K562 (cell line): ENCODE measurements at regions not wholly inside any gene's neighbourhood (a gene's known extent, or its start where the extent isn't known, plus 50 kb on each side); places are given as distances from the start of the nearest gene placed in this dataset.

ENCODE experiments used
- ATAC-seq: fragments of 200-7000 bp; cut with Tn5 transposase; 3 replicates; pipeline ENCODE4 v1.9.1; 2020; ENCODE audit warnings: moderate library complexity
- BruUV-seq: library from RNA; stranded (reverse); fragments of 400-500 nt; replicated peaks from 2 replicates; lab custom pipeline; 2021; lab: Mats Ljungman, UMichigan
- CTCF ChIA-PET: fragments of 300-600 bp; formaldehyde crosslinking; extraction: SDS; loops from one replicate; lab custom pipeline; 2021; ENCODE audit warnings: low intra/inter-chr PET ratio; lab: Yijun Ruan, JAX
- POLR2A ChIA-PET: fragments of 300-600, 350-650 bp; sonication (Branson Sonifier 250); formaldehyde crosslinking; extraction: SDS; loops from one replicate; lab custom pipeline; 2021; ENCODE audit warnings: antibody characterized with exemption, inconsistent platforms; lab: Yijun Ruan, JAX
- DNase-seq, 4 experiments: peaks; one replicate each; pipeline versions ENCODE4 v3.0.0 to v3.0.0-alpha.2; 2011 to 2018; ENCODE audit warnings: low spot score in 3 of 4, mixed read lengths in 3 of 4; ENCODE audit errors: extremely low read depth in 1 of 4
- FAIRE-seq: peaks from 2 replicates; lab custom pipeline; 2011; peaks lifted over from hg19 to GRCh38; lab: Jason Lieb, UNC
- H2AFZ ChIP-seq: 2 replicates; pipeline ENCODE4 v1.6.0; 2011; ENCODE audit warnings: low read depth, low read length, control low read depth, inconsistent platforms
- H3K27ac ChIP-seq: fragments of 200-600 bp; 3 replicates; pipeline ENCODE4 v1.8.0; 2011; ENCODE audit warnings: low read depth, mild to moderate bottlenecking, control low read depth, inconsistent platforms, low read length, moderate library complexity, mixed read lengths; ENCODE audit errors: extremely low read depth
- H3K27me3 ChIP-seq, 2 experiments: fragments of 300-600 bp in 1 of 2; 2 replicates in 1 of 2; 3 replicates in 1 of 2; pipeline versions ENCODE4 v1.6.0 to v1.8.0; 2011; ENCODE audit warnings: inconsistent platforms in 2 of 2, low read length in 2 of 2, mild to moderate bottlenecking in 1 of 2, mixed read lengths in 1 of 2, moderate library complexity in 1 of 2; ENCODE audit not compliant: control insufficient read depth in 2 of 2, insufficient read depth in 2 of 2
- H3K36me3 ChIP-seq: fragments of 300-600 bp; 3 replicates; pipeline ENCODE4 v1.8.0; 2011; ENCODE audit warnings: mild to moderate bottlenecking, low read length, inconsistent platforms; ENCODE audit not compliant: control insufficient read depth, insufficient read depth
- H3K4me1 ChIP-seq, 2 experiments: fragments of 200-600 bp in 1 of 2; replicated peaks in 1 of 2; 2 replicates in 1 of 2; 3 replicates in 1 of 2; pipeline versions ENCODE4 v1.5.1 to v1.8.0; 2011; ENCODE audit warnings: inconsistent platforms in 2 of 2, low read length in 2 of 2, mild to moderate bottlenecking in 1 of 2, mixed read lengths in 1 of 2, moderate library complexity in 1 of 2; ENCODE audit not compliant: control insufficient read depth in 2 of 2, insufficient read depth in 2 of 2
- H3K4me2 ChIP-seq: 2 replicates; pipeline ENCODE4 v1.6.1; 2011; ENCODE audit warnings: low read length, control low read depth, inconsistent platforms, mixed read lengths; ENCODE audit not compliant: insufficient read depth
- H3K4me3 ChIP-seq: fragments of 200-600 bp; sonication (generic), shearing (Covaris generic); 2 replicates; pipeline ENCODE4 v1.5.1; 2016; ENCODE audit warnings: control low read depth, inconsistent platforms
- H3K79me2 ChIP-seq: fragments of 200-600 bp; 3 replicates; pipeline ENCODE4 v1.8.0; 2011; ENCODE audit warnings: low read length, inconsistent platforms; ENCODE audit not compliant: control insufficient read depth, insufficient read depth
- H3K9ac ChIP-seq, 2 experiments: 2 replicates each; pipeline versions ENCODE4 v1.6.0 to v1.6.1; 2011; ENCODE audit warnings: low read depth in 2 of 2, low read length in 2 of 2, control low read depth in 1 of 2, inconsistent platforms in 1 of 2, mild to moderate bottlenecking in 1 of 2, mixed read lengths in 1 of 2; ENCODE audit not compliant: insufficient read depth in 1 of 2
- H3K9me1 ChIP-seq: one replicate; pipeline ENCODE4 v1.6.0; 2011; ENCODE audit warnings: inconsistent platforms, mild to moderate bottlenecking, low read length, moderate library complexity; ENCODE audit not compliant: control insufficient read depth, insufficient read depth
- H3K9me3 ChIP-seq: replicated peaks from 2 replicates; pipeline ENCODE4 v1.5.1; 2011; ENCODE audit warnings: low read depth, low read length, inconsistent platforms; ENCODE audit not compliant: control insufficient read depth, insufficient read depth
- H4K20me1 ChIP-seq: replicated peaks from 2 replicates; pipeline ENCODE4 v1.6.1; 2011; ENCODE audit warnings: low read length, inconsistent platforms, mixed read lengths; ENCODE audit not compliant: control insufficient read depth, insufficient read depth
- ARID1B ChIP-seq: fragments of 450-650 bp; IDR thresholded peaks from 2 replicates; pipeline ENCODE4 v1.6.1; 2016; ENCODE audit warnings: antibody characterized with exemption, mild to moderate bottlenecking, inconsistent platforms
- MAFF ChIP-seq: IDR thresholded peaks from 2 replicates; pipeline ENCODE4 v1.6.1; 2012; ENCODE audit warnings: low read length, improper control_type of control experiment
- NCOA2 ChIP-seq, 2 experiments: fragments of 450-650 bp; IDR thresholded peaks; 2 replicates each; pipeline ENCODE4 v1.6.1; 2018; ENCODE audit warnings: mild to moderate bottlenecking in 2 of 2, moderate library complexity in 1 of 2; ENCODE audit not compliant: partially characterized antibody in 2 of 2
- PBX2 ChIP-seq, 2 experiments: IDR thresholded peaks in 1 of 2; conservative IDR thresholded peaks in 1 of 2; 2 replicates each; pipeline ENCODE4 v1.6.1; 2016; ENCODE audit warnings: low read depth in 2 of 2, mild to moderate bottlenecking in 1 of 2, missing compliant biosample characterization in 1 of 2, missing genetic modification characterization in 1 of 2, moderate library complexity in 1 of 2
- POLR2AphosphoS5 ChIP-seq: IDR thresholded peaks from 2 replicates; pipeline ENCODE4 v1.6.1; 2011; ENCODE audit warnings: mild to moderate bottlenecking, low read depth, low read length, moderate library complexity; ENCODE audit not compliant: control insufficient read depth, insufficient read depth
- PTRF ChIP-seq: fragments of 450-650 bp; IDR thresholded peaks from 2 replicates; pipeline ENCODE4 v1.6.1; 2016; ENCODE audit warnings: mild to moderate bottlenecking, missing genetic modification characterization, missing compliant biosample characterization
- PURB ChIP-seq: sonication (generic); formaldehyde crosslinking; IDR thresholded peaks from 2 replicates; pipeline ENCODE4 v1.9.0; 2021; ENCODE audit warnings: low read depth, mild to moderate bottlenecking, missing genetic modification reagents
- RBM39 ChIP-seq: fragments of 200-400 bp; formaldehyde crosslinking; optimal IDR thresholded peaks from 2 replicates; pipeline ENCODE3; 2018; ENCODE audit warnings: low read depth, low read length
- SPI1 ChIP-seq: IDR thresholded peaks from 2 replicates; pipeline ENCODE4 v1.6.1; 2011; ENCODE audit warnings: low read depth, low read length, control low read depth, borderline replicate concordance
- SRF ChIP-seq, 2 experiments: fragments of 250-450, 450-650 bp in 1 of 2; sonication (Bioruptor Pico) in 1 of 2; sonication (generic) in 1 of 2; formaldehyde crosslinking; IDR thresholded peaks; 2 replicates each; pipeline versions ENCODE4 v1.5.0 to v1.5.1; 2020 to 2022; ENCODE audit warnings: mild to moderate bottlenecking in 1 of 2, missing genetic modification reagents in 1 of 2
- ZNF707 ChIP-seq: fragments of 250-450 bp; sonication (Bioruptor Pico); conservative IDR thresholded peaks from 2 replicates; pipeline ENCODE4 v1.8.0; 2022; ENCODE audit warnings: inconsistent platforms, mild to moderate bottlenecking, moderate library complexity
- ZNF780A ChIP-seq: fragments of 250-450 bp; sonication (Bioruptor Pico); IDR thresholded peaks from 2 replicates; pipeline ENCODE4 v1.5.0; 2021; ENCODE audit warnings: mild to moderate bottlenecking
- ZNF785 ChIP-seq: fragments of 250-450 bp; sonication (Bioruptor Pico); IDR thresholded peaks from 2 replicates; pipeline ENCODE4 v1.4.0; 2020; ENCODE audit warnings: mild to moderate bottlenecking
- WGBS: fragments of 100-300 bp; shearing (Covaris generic); methylation state at CpG from one replicate; pipeline ENCODE4 v1.1.6; 2016; ENCODE audit warnings: low coverage, mixed read lengths; ENCODE audit not compliant: insufficient coverage; ENCODE audit errors: missing lambda C conversion rate; 5-methylcytosine and 5-hydroxymethylcytosine counted together
- in situ Hi-C: fragments of 300-500 bp; cut with MboI; formaldehyde crosslinking; loops from 4 replicates; pipeline ENCODE4 v1.15.0; 2018; ENCODE audit warnings: inconsistent platforms, mixed read lengths
- intact Hi-C: fragments of 100-400 bp; cut with micrococcal nuclease; formaldehyde crosslinking; loops from 2 replicates; pipeline ENCODE4 v1.14.2; 2022

GRCh38 chr11:115901069-115901468 is 396.9 kb upstream of the CADM1 start:
- POLR2A ChIA-PET = interaction anchor here (0.6 to 1.1 kb wide), 2 partner anchors 9 to 378 kb away, joined by 3 read pairs; no protein-coding TSS in a partner anchor
- H3K4me3 ChIP-seq = no peak overlapping the region
- no peak overlapping the region for H3K4me2 ChIP-seq
- no peaks in the 10 kb centered on the region for H3K27me3 ChIP-seq
- H3K4me1 ChIP-seq = no peaks in the 10 kb centered on the region
- DNase-seq (no peak), ATAC-seq (no peak), FAIRE-seq (no peak)
- no peaks in the 10 kb centered on the region for H4K20me1 ChIP-seq
- no peak overlapping the region for H3K27ac ChIP-seq
- H3K79me2 ChIP-seq = no peaks in the 10 kb centered on the region
- TF ChIP-seq ZNF785 (CRISPR knock-in tag) (no peak), NCOA2 (IDR thresholded peaks at IDR 0.05; ENCODE audit: partially characterized antibody in 2 of 2) (no peak), ZNF780A (CRISPR knock-in tag) (no peak), ARID1B (no peak), ZNF707 (CRISPR knock-in tag) (no peak), SPI1 (no peak)
- intact Hi-C loops = no loop called here
- CTCF ChIA-PET = no interaction called here
- no peak overlapping the region for H3K9ac ChIP-seq
- BruUV-seq = no TSS peak
- no peaks in the 10 kb centered on the region for H3K36me3 ChIP-seq
- in situ Hi-C loops = no loop called here
- no peak overlapping the region for H2AFZ ChIP-seq
- H3K9me1 ChIP-seq = no peaks in the 10 kb centered on the region
- H3K9me3 ChIP-seq = no peaks in the 10 kb centered on the region

GRCh38 chr11:115900111-115900510 is 395.9 kb upstream of the CADM1 start:
- Histone ChIP-seq H3K79me2 (no peaks in the 10 kb centered on the region), H3K9me1 (no peaks in the 10 kb centered on the region), H3K27ac (no peak overlapping the region), H3K4me3 (no peak overlapping the region), H3K4me2 (no peak overlapping the region), H3K36me3 (no peaks in the 10 kb centered on the region), H4K20me1 (no peaks in the 10 kb centered on the region), H3K9ac (no peak overlapping the region), H3K4me1 (no peaks in the 10 kb centered on the region), H3K27me3 (no peaks in the 10 kb centered on the region), H3K9me3 (no peaks in the 10 kb centered on the region), H2AFZ (no peak overlapping the region)
- WGBS = under 1% methylated on average over 10 of the region's 10 CpGs
- FAIRE-seq (no peak), DNase-seq (no peak), ATAC-seq (no peak)
- ChIA-PET CTCF (no interaction called here), POLR2A (no interaction called here)
- in situ Hi-C loops (no loop called here), intact Hi-C loops (no loop called here)
- no TSS peak for BruUV-seq
- TF ChIP-seq POLR2AphosphoS5 (no peak), SRF (CRISPR knock-in tag; IDR thresholded peaks at IDR 0.05) (no peak), PURB (no peak), RBM39 (no peak), PTRF (tag) (no peak), MAFF (no peak), PBX2 (CRISPR knock-in tag; IDR thresholded peaks at IDR 0.05; ENCODE audit: low read depth) (no peak), PBX2 (tag; conservative IDR thresholded peaks at IDR 0.05; ENCODE audit: low read depth) (no peak)
